GM18858 (cell line): ENCODE measurements at regions not wholly inside any gene's neighbourhood (a gene's known extent, or its start where the extent isn't known, plus 50 kb on each side); places are given as distances from the start of the nearest gene placed in this dataset.

Source experiments
- ATAC-seq: cut with Tn5 transposase; IDR thresholded peaks from one replicate; pipeline ENCODE4 v1.9.1; 2021; ENCODE audit not compliant: unreplicated experiment

DNA sequence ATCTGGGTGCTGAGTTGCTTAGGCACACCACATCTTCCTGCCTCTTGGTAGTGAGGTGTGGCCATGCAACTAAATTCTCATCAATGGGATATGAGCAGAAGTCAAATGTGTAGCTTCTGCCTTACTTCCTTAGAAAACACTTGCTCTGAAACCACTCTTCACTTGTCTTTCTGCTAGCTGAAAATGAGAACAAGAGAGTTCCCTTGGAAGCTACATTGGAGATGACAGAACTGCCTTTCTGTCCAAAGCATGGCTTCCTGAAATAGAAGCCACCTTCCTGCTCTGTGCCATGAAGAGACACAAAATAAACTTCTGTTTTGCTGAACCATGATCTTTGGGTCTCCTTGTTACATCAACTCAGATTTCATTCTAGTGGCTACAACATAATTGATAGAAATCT is 659.9 kb downstream of the IRS1 start:
- no peak for ATAC-seq

- no peak for ATAC-seq
Measured at GRCh38 chr2:226137201-226137811, 662.3 kb downstream of the IRS1 start.

- ATAC-seq = no peak
Measured at GRCh38 chr2:226136739-226137138, 662.9 kb downstream of the IRS1 start.

- ATAC-seq = no peak
Measured at GRCh38 chr2:226135861-226136548, 663.6 kb downstream of the IRS1 start.

- no peak for ATAC-seq
Measured at GRCh38 chr2:226132323-226133215, 667.1 kb downstream of the IRS1 start.

DNA sequence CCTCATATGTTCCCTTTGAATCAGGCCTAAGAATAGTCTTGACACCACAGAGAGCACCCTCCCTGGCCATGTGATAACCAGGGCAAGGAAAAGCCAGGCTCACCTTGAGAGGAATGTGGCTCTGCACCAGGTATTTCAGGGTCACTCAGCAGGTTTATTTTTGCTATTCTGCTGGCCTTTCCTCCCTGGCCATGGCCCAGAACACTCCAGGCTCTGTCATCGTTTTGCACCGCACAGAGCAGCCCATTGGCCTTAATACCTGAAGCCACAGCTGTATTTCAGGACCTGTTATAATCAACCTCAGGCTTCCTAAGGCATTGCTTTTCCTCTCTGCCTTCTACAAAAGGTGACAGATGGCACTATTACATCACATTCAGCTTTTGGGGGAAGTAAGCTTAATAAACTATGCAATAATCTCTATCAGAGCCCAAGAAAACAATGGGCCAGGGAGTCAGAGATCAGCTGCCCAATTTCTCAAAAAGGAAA is 668.3 kb downstream of the IRS1 start:
- ATAC-seq = no peak

GRCh38 chr2:226130192-226130591 is 669.4 kb downstream of the IRS1 start:
- no peak for ATAC-seq

DNA sequence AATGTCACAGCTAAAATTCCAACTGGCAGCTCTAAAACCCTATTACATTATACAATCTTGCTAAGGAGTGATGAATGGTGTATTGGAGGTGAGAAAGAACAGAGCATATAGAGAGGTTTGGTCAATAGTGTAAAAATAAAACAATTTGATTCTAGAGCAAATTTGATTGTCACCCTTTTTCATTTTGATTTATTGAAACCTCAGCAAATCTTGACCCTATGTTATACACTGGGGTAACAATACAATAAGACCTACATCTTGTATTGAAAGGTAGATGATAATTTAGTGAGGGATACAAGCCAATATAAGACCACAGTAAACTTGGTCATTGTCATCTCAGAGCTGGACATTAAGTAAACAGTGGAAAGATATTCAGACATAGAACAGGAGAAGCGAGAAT is 671.9 kb downstream of the IRS1 start:
- ATAC-seq = no peak

DNA sequence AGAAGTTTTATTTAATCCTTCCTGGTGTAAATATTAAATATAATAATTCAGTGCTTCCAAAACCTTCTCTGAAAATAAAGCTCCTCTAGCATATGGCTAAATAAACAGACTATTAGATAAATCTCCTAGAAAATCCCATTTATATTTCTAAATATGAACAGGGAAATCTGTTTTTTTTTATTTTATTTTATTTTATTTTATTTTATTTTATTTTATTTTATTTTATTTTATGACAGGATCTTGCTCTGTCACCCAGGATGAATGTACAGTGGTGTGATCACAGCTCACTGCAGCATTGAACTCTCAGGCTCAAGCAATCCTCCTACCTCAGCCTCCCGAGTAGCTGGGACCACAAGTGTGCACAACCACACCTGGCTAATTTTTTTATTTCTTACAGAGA is 673.5 kb downstream of the IRS1 start:
- ATAC-seq = no peak

DNA sequence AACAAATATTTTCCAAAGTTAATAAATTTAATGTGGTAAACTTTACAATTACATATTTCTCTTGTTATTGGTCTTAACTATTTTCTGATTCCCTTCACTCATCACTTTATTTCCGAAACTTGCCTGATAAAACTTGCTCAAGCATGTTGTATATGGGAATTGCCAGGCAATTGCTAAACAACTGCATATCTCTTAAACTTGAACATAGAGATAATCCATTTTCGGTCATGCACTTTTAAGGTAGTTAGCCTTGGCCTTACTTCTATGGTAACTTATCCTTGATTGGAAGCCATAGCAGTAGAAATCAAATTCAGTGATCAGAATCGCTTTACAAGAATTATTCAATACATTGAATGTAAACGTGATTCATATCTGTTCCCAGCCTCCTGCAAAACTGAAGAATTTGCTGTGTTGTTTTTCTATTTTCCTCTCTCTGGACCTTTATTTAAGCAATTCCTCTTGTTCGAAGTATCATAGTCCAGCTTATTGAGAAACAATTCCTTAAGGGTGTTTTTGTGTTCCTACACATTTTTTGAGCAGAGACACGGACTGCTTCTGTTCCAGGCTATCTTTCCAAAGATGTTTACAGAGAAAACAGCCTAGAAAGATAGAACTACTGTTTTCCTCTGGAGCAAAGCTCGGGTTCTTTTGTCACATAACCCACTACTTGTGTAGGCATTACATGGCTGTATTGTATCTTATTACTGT is 674.3 kb downstream of the IRS1 start:
- ATAC-seq = no peak

GRCh38 chr2:226124548-226125011 is 675.0 kb downstream of the IRS1 start:
- no peak for ATAC-seq

GRCh38 chr2:226123300-226123699 is 676.3 kb downstream of the IRS1 start:
- ATAC-seq = no peak

GRCh38 chr2:226122041-226122440 is 677.6 kb downstream of the IRS1 start:
- ATAC-seq = no peak

DNA sequence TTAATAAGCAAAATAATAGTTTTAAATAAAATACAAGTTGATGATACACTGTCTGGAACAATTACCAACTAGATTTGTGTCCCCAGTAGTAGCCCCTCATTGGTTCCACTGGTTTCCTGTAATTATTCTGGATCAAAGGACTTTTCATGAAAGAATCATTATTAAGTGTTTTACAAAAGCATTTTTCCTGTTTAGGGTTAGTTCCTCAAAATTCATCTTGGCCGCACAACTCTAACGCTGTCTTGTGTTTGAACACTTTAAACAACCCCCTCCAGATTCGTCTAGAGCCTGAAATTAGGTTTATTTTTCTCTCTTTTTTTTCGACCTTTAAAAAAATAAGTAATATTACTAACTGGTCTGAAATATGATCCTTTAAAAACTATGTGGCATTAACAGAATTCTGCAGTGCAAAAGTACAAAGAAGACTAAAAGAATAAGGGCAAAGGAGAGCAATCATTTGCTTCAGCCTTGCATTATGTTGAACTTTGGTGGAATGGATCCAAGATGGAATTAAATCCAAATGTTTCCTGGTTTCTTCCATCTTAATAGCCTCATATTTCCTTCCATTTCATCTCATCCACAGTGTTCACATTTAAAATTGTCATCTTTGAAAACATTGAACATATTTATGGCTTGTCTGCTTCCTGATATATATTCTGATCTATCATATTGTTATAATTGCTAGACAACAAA is 678.4 kb downstream of the IRS1 start:
- no peak for ATAC-seq

DNA sequence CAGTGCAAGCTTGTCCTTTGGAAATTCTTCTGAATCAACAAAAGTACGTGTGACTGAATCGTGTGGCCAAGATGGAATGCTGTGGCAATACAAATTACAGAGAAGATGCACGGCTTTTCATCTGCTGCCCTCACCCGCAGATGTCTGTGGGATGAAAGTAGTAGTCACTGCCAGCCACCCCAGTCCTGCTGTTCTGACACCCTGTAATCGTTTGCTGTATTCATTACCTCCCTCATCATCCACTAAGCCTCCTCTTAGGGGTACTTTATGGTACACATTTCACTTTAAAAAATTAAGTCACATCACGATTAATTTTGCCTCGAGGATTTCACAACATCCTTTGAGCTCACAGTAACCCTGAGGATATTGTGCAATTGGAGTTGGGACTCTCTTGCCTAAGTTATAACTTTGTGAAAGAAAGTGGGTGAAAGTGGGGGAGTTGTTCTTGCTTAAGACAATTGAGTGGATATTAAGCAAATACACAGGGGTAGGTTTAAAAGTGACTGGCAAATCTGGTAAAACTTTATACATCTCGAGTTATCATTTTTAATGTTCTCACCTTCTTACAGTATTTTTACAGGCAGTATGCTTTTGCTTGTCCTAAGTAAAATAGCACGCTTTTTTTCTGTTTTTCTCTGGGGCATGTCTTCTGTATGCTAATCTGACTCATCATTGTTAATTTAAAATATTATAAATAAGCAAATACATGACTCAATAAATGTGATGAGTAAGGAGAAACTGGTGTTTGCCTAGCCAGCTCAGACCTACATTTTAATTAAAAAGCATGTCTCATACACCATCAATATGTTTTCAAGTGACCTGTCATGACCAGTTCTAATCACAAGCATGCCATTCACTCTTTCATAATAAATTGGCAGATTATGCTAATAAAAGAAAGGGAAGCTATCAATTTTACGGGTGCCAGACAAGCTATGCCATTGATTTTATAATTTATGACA is 680.9 kb downstream of the IRS1 start:
- ATAC-seq = no peak

GRCh38 chr2:226117510-226118065 is 682.0 kb downstream of the IRS1 start:
- ATAC-seq = no peak

DNA sequence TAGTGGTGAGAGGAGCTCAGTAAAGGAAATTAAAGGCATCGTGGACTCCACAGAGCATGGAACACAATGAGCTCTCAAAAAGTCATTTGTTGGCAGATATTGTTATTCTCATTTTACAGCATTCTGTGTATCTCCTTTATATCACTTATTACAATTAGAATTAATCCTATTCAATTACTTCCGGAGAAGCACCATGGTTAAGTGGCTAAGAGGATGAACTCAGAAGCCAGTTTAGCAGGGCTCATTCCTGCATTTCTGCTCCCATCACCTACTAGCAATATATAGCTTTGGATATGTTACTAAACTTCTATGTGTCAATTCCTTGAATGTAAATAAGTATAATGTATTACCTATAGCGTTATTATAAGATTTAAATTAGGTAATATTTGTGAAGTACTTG is 683.3 kb downstream of the IRS1 start:
- no peak for ATAC-seq

GRCh38 chr2:226115832-226116200 is 683.8 kb downstream of the IRS1 start:
- ATAC-seq = no peak
